WTC11 (cell line): ENCODE measurements at regions not wholly inside any gene's neighbourhood (a gene's known extent, or its start where the extent isn't known, plus 50 kb on each side); places are given as distances from the start of the nearest gene placed in this dataset.

ENCODE experiments used
- ATAC-seq: fragments of 200-7000 bp; cut with Tn5 transposase; 2 replicates; pipeline ENCODE4 v1.10.0; 2021; ENCODE audit warnings: mild to moderate bottlenecking, moderate library complexity
- CTCF ChIA-PET: fragments of 300-600 bp; sonication (Branson Sonifier 250); formaldehyde crosslinking; loops from one replicate; lab custom pipeline; 2021; ENCODE audit warnings: antibody characterized with exemption; lab: Charles Lee
- POLR2A ChIA-PET: fragments of 350-600 bp; sonication (Branson Sonifier 250); formaldehyde crosslinking; loops from one replicate; lab custom pipeline; 2021; ENCODE audit warnings: antibody characterized with exemption; lab: Charles Lee
- DNase-seq: peaks from one replicate; pipeline ENCODE4 v3.0.0; 2021; ENCODE audit warnings: low spot score
- H3K27ac Mint-ChIP-seq: 2 replicates; pipeline ENCODE4 v1.8.0; 2021; ENCODE audit warnings: mixed read lengths
- H3K27me3 Mint-ChIP-seq: 2 replicates; pipeline ENCODE4 v1.8.0; 2021; ENCODE audit warnings: low read depth, mild to moderate bottlenecking, moderate library complexity, mixed read lengths
- H3K36me3 Mint-ChIP-seq: 2 replicates; pipeline ENCODE4 v1.8.0; 2021; ENCODE audit warnings: mixed read lengths
- H3K4me1 Mint-ChIP-seq: 2 replicates; pipeline ENCODE4 v1.8.0; 2022; ENCODE audit warnings: mixed read lengths
- H3K4me3 Mint-ChIP-seq: 2 replicates; pipeline ENCODE4 v1.8.0; 2021; ENCODE audit warnings: mild to moderate bottlenecking, moderate library complexity, mixed read lengths
- H3K9me3 Mint-ChIP-seq: 2 replicates; pipeline ENCODE4 v1.8.0; 2021; ENCODE audit warnings: mixed read lengths
- AR ChIP-seq: fragments of 250-450 bp; sonication (Bioruptor Pico); IDR thresholded peaks from 2 replicates; pipeline ENCODE4 v1.9.0; 2021; ENCODE audit warnings: mild to moderate bottlenecking
- ATF1 ChIP-seq: sonication (generic); formaldehyde crosslinking; IDR thresholded peaks from 2 replicates; pipeline ENCODE4 v1.8.1; 2023; ENCODE audit warnings: mild to moderate bottlenecking, moderate library complexity, missing genetic modification reagents
- CDX4 ChIP-seq: fragments of 250-450 bp; sonication (Bioruptor Pico); IDR thresholded peaks from 2 replicates; pipeline ENCODE4 v1.9.0; 2021; ENCODE audit warnings: moderate library complexity, mild to moderate bottlenecking, inconsistent platforms, borderline replicate concordance
- CREM ChIP-seq: sonication (generic); formaldehyde crosslinking; IDR thresholded peaks from 2 replicates; pipeline ENCODE4 v1.8.1; 2022; ENCODE audit warnings: mild to moderate bottlenecking, missing genetic modification reagents, moderate library complexity
- E2F1 ChIP-seq: sonication (generic); formaldehyde crosslinking; IDR thresholded peaks from 2 replicates; pipeline ENCODE4 v1.8.0; 2022; ENCODE audit warnings: mild to moderate bottlenecking, missing genetic modification reagents
- FOXJ3 ChIP-seq: sonication (generic); formaldehyde crosslinking; IDR thresholded peaks from 2 replicates; pipeline ENCODE4 v1.9.0; 2021; ENCODE audit warnings: missing genetic modification reagents, mild to moderate bottlenecking, borderline replicate concordance
- GABPB1 ChIP-seq: sonication (generic); formaldehyde crosslinking; IDR thresholded peaks from 2 replicates; pipeline ENCODE4 v1.8.1; 2023; ENCODE audit warnings: mild to moderate bottlenecking, missing genetic modification reagents
- JUN ChIP-seq: sonication (generic); formaldehyde crosslinking; IDR thresholded peaks from 2 replicates; pipeline ENCODE4 v1.8.0; 2023; ENCODE audit warnings: mild to moderate bottlenecking, missing genetic modification reagents
- KAT7 ChIP-seq: sonication (generic); formaldehyde crosslinking; IDR thresholded peaks from 2 replicates; pipeline ENCODE4 v1.8.1; 2023; ENCODE audit warnings: missing genetic modification reagents, mild to moderate bottlenecking, borderline replicate concordance
- MXD4 ChIP-seq: fragments of 250-450 bp; sonication (Bioruptor Pico); IDR thresholded peaks from 2 replicates; pipeline ENCODE4 v1.8.0; 2021; ENCODE audit warnings: mild to moderate bottlenecking, moderate library complexity, borderline replicate concordance
- MYBL2 ChIP-seq: sonication (generic); formaldehyde crosslinking; IDR thresholded peaks from 2 replicates; pipeline ENCODE4 v1.8.1; 2023; ENCODE audit warnings: mild to moderate bottlenecking, moderate library complexity, missing genetic modification reagents
- NR3C1 ChIP-seq: sonication (generic); formaldehyde crosslinking; conservative IDR thresholded peaks from 2 replicates; pipeline ENCODE4 v1.8.1; 2023; ENCODE audit warnings: low read depth, mild to moderate bottlenecking, missing genetic modification reagents
- OVOL2 ChIP-seq: fragments of 250-450 bp; sonication (Bioruptor Pico); IDR thresholded peaks from 2 replicates; pipeline ENCODE4 v1.9.0; 2021; ENCODE audit warnings: mild to moderate bottlenecking, borderline replicate concordance
- RORB ChIP-seq: fragments of 250-450 bp; sonication (Bioruptor Pico); IDR thresholded peaks from 2 replicates; pipeline ENCODE4 v1.9.0; 2021; ENCODE audit warnings: mild to moderate bottlenecking
- SMAD3 ChIP-seq: sonication (generic); formaldehyde crosslinking; IDR thresholded peaks from 2 replicates; pipeline ENCODE4 v1.8.0; 2022; ENCODE audit warnings: missing genetic modification reagents, mild to moderate bottlenecking, borderline replicate concordance
- SMAD4 ChIP-seq: sonication (generic); formaldehyde crosslinking; IDR thresholded peaks from 2 replicates; pipeline ENCODE4 v1.8.0; 2022; ENCODE audit warnings: mild to moderate bottlenecking, missing genetic modification reagents
- SOX15 ChIP-seq: fragments of 250-450 bp; sonication (Bioruptor Pico); IDR thresholded peaks from 2 replicates; pipeline ENCODE4 v1.9.0; 2021; ENCODE audit warnings: mild to moderate bottlenecking
- TEAD1 ChIP-seq: sonication (generic); formaldehyde crosslinking; IDR thresholded peaks from 2 replicates; pipeline ENCODE4 v1.8.0; 2022; ENCODE audit warnings: mild to moderate bottlenecking, missing genetic modification reagents
- USF1 ChIP-seq: sonication (generic); formaldehyde crosslinking; IDR thresholded peaks from 2 replicates; pipeline ENCODE4 v1.8.0; 2022; ENCODE audit warnings: mild to moderate bottlenecking, missing genetic modification reagents
- USF2 ChIP-seq: sonication (generic); formaldehyde crosslinking; IDR thresholded peaks from 2 replicates; pipeline ENCODE4 v1.8.1; 2023; ENCODE audit warnings: mild to moderate bottlenecking, missing genetic modification reagents, moderate library complexity
- ZBTB21 ChIP-seq: sonication (generic); formaldehyde crosslinking; IDR thresholded peaks from 2 replicates; pipeline ENCODE4 v1.8.1; 2023; ENCODE audit warnings: mild to moderate bottlenecking, missing genetic modification reagents, borderline replicate concordance
- ZNF121 ChIP-seq: sonication (generic); formaldehyde crosslinking; IDR thresholded peaks from 2 replicates; pipeline ENCODE4 v1.8.0; 2023; ENCODE audit warnings: missing genetic modification reagents
- ZNF138 ChIP-seq: sonication (generic); formaldehyde crosslinking; conservative IDR thresholded peaks from 2 replicates; pipeline ENCODE4 v1.8.1; 2022; ENCODE audit warnings: mild to moderate bottlenecking, moderate library complexity, missing genetic modification reagents
- ZNF232 ChIP-seq: sonication (generic); formaldehyde crosslinking; IDR thresholded peaks from 2 replicates; pipeline ENCODE4 v1.8.0; 2022; ENCODE audit warnings: mild to moderate bottlenecking, missing genetic modification reagents
- ZNF317 ChIP-seq: sonication (generic); formaldehyde crosslinking; IDR thresholded peaks from 2 replicates; pipeline ENCODE4 v1.8.1; 2023; ENCODE audit warnings: low read depth, mild to moderate bottlenecking, moderate library complexity, missing genetic modification reagents, borderline replicate concordance
- ZNF416 ChIP-seq: fragments of 250-450 bp; sonication (Bioruptor Pico); IDR thresholded peaks from 2 replicates; pipeline ENCODE4 v1.9.0; 2021; ENCODE audit warnings: mild to moderate bottlenecking, inconsistent platforms
- ZNF512 ChIP-seq: sonication (generic); formaldehyde crosslinking; IDR thresholded peaks from 2 replicates; pipeline ENCODE4 v1.8.1; 2022; ENCODE audit warnings: missing genetic modification reagents, borderline replicate concordance

GRCh38 chr3:124273651-124274050 is 281.7 kb upstream of the ROPN1 start:
- DNase-seq (no peak), ATAC-seq (no peak)
- Mint-ChIP-seq H3K36me3 (no peaks in the 10 kb centered on the region), H3K27me3 (no peaks in the 10 kb centered on the region), H3K4me3 (no peak overlapping the region), H3K4me1 (0 out of 2 replicates have a peak, but pooled peaks cover 4% of the 10 kb centered on the region), H3K27ac (no peak overlapping the region), H3K9me3 (no peaks in the 10 kb centered on the region)
- ChIA-PET POLR2A (no interaction called here), CTCF (interaction anchor here (0.6 to 1.6 kb wide), 2 partner anchors 241 to 550 kb away, joined by 3 to 5 read pairs; partner anchors contain the start of gene KALRN)
- TF ChIP-seq RORB (CRISPR knock-in tag) (no peak), ATF1 (CRISPR knock-in tag) (no peak), SOX15 (CRISPR knock-in tag) (no peak), ZNF512 (CRISPR knock-in tag) (no peak), CDX4 (no peak), USF1 (no peak), ZNF416 (CRISPR knock-in tag) (no peak), E2F1 (CRISPR knock-in tag) (no peak), TEAD1 (CRISPR knock-in tag) (no peak), ZNF138 (no peak), NR3C1 (CRISPR knock-in tag) (no peak), ZNF121 (CRISPR knock-in tag) (no peak), USF2 (no peak), ZNF232 (CRISPR knock-in tag) (no peak), SMAD3 (CRISPR knock-in tag) (no peak), FOXJ3 (CRISPR knock-in tag) (no peak), MYBL2 (no peak), KAT7 (CRISPR knock-in tag) (no peak), ZBTB21 (CRISPR knock-in tag) (no peak), JUN (CRISPR knock-in tag) (no peak)

- ATAC-seq, result no peak
- no peak for DNase-seq
- TF ChIP-seq SMAD4 (CRISPR knock-in tag) (no peak), MYBL2 (no peak), CREM (CRISPR knock-in tag) (no peak), KAT7 (CRISPR knock-in tag) (no peak), GABPB1 (CRISPR knock-in tag) (no peak), AR (CRISPR knock-in tag) (no peak), ZNF317 (no peak), MXD4 (CRISPR knock-in tag) (no peak), OVOL2 (no peak)
- Mint-ChIP-seq H3K36me3 (no peaks in the 10 kb centered on the region), H3K27me3 (no peaks in the 10 kb centered on the region), H3K9me3 (no peaks in the 10 kb centered on the region), H3K4me3 (no peak overlapping the region), H3K27ac (no peak overlapping the region), H3K4me1 (0 out of 2 replicates have a peak, but pooled peaks cover 4% of the 10 kb centered on the region)
- ChIA-PET CTCF (no interaction called here), POLR2A (no interaction called here)
Measured at GRCh38 chr3:124274051-124274450, 282.1 kb upstream of the ROPN1 start.
